Gastroesophageal sphincter (tissue), 4 donors: ENCODE measurements at regions not wholly inside any gene's neighbourhood (a gene's known extent, or its start where the extent isn't known, plus 50 kb on each side); places are given as distances from the start of the nearest gene placed in this dataset.

Experiments used
- ATAC-seq: fragments of 150-250 bp; one replicate; pipeline ENCODE4 v1.9.1; 2016; ENCODE audit warnings: mild to moderate bottlenecking, moderate library complexity
- H3K27ac ChIP-seq, 4 donors: fragments of 200-600 bp; sonication (generic) in 3 of 4; 1 replicate in 3 of 4; 2 replicates in 1 of 4; pipeline ENCODE4 v1.5.1; 2016 to 2019
- H3K27me3 ChIP-seq: fragments of 200-600 bp; sonication (generic); one replicate; pipeline ENCODE4 v1.5.1; 2019
- H3K36me3 ChIP-seq, 2 donors: fragments of 200-600 bp; sonication (generic); one replicate each; pipeline ENCODE4 v1.5.1; 2019; ENCODE audit warnings: control low read depth in 1 of 2
- H3K4me1 ChIP-seq, 3 donors: fragments of 200-600 bp; sonication (generic); 1 replicate in 2 of 3; 2 replicates in 1 of 3; pipeline ENCODE4 v1.5.1; 2016 to 2019; ENCODE audit warnings: control low read depth in 2 of 3
- H3K4me3 ChIP-seq, 2 donors: fragments of 200-600 bp; sonication (generic); one replicate each; pipeline ENCODE4 v1.5.1; 2019; ENCODE audit warnings: mild to moderate bottlenecking in 1 of 2, moderate library complexity in 1 of 2
- H3K9me3 ChIP-seq, 3 donors: fragments of 200-600 bp; sonication (generic); one replicate each; pipeline ENCODE4 v1.5.1; 2017 to 2019; ENCODE audit warnings: control low read depth in 2 of 3
- EP300 ChIP-seq: sonication (generic); formaldehyde crosslinking; IDR thresholded peaks from one replicate; pipeline ENCODE4 v1.6.1; 2017; ENCODE audit warnings: antibody characterized with exemption, mild to moderate bottlenecking
- POLR2A ChIP-seq, 2 donors: fragments of 450-650 bp; IDR thresholded peaks; one replicate each; pipeline ENCODE4 v1.6.1; 2017; ENCODE audit warnings: antibody characterized with exemption in 2 of 2, mild to moderate bottlenecking in 2 of 2, moderate library complexity in 1 of 2
- POLR2AphosphoS5 ChIP-seq: sonication (generic); formaldehyde crosslinking; IDR thresholded peaks from one replicate; pipeline ENCODE4 v1.6.1; 2017; ENCODE audit warnings: antibody characterized with exemption
- WGBS, 2 donors: methylation state at CpG; one replicate each; pipeline ENCODE4 v1.1.5; 2018; ENCODE audit warnings: low coverage in 1 of 2; 5-methylcytosine and 5-hydroxymethylcytosine counted together
- TF ChIP-seq, protein P1 (sequence below), 4 experiments: fragments of 200-600 bp in 2 of 4; fragments of 450-650 bp in 2 of 4; sonication (generic) in 1 of 4; IDR thresholded peaks; one replicate each; pipeline ENCODE4 v1.5.1; 2017 to 2019; ENCODE audit warnings: antibody characterized with exemption in 4 of 4, mild to moderate bottlenecking in 2 of 4, moderate library complexity in 2 of 4

DNA sequence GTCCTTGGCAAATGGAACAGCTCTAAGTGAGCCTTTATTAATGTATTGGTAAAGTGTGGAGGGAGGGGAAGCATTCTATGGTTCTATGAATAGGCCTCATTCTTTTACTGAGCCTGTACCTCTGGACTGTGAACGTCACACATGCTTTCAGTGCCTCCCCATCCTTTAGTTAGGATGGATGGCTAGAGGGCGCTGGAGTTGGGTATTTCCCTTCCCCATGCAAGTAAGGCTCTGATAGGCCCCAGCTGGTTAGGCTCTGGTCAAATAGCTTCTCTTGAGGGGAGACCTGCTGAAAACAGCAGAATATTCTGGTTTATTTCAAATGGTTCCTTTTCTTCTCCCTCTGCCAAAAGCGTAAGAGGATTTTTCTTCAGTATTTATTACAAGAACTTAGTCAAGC, 860.9 kb upstream of the MDGA2 start:
- no peak overlapping the region for H3K4me3 ChIP-seq
- H3K27ac ChIP-seq = no peak overlapping the region
- WGBS, 2 donors = 53% methylated on average over 2 of the region's 3 CpGs; no CpG with 5 or more reads in 1 of the 2 donors
- no peaks in the 10 kb centered on the region for H3K27me3 ChIP-seq
- peaks cover 0 to 7% (median 0%) of the 10 kb centered on the region in 3 donors for H3K9me3 ChIP-seq
- TF ChIP-seq, protein P1, sequence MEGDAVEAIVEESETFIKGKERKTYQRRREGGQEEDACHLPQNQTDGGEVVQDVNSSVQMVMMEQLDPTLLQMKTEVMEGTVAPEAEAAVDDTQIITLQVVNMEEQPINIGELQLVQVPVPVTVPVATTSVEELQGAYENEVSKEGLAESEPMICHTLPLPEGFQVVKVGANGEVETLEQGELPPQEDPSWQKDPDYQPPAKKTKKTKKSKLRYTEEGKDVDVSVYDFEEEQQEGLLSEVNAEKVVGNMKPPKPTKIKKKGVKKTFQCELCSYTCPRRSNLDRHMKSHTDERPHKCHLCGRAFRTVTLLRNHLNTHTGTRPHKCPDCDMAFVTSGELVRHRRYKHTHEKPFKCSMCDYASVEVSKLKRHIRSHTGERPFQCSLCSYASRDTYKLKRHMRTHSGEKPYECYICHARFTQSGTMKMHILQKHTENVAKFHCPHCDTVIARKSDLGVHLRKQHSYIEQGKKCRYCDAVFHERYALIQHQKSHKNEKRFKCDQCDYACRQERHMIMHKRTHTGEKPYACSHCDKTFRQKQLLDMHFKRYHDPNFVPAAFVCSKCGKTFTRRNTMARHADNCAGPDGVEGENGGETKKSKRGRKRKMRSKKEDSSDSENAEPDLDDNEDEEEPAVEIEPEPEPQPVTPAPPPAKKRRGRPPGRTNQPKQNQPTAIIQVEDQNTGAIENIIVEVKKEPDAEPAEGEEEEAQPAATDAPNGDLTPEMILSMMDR (IDR thresholded peaks at IDR 0.05) = no peak
- no peak for TF ChIP-seq EP300
- TF ChIP-seq POLR2AphosphoS5 = no peak
- no peak for TF ChIP-seq POLR2A (IDR thresholded peaks at IDR 0.05)
- no peaks in the 10 kb centered on the region for H3K36me3 ChIP-seq
- H3K4me1 ChIP-seq = no peaks in the 10 kb centered on the region
- no peak for ATAC-seq

DNA sequence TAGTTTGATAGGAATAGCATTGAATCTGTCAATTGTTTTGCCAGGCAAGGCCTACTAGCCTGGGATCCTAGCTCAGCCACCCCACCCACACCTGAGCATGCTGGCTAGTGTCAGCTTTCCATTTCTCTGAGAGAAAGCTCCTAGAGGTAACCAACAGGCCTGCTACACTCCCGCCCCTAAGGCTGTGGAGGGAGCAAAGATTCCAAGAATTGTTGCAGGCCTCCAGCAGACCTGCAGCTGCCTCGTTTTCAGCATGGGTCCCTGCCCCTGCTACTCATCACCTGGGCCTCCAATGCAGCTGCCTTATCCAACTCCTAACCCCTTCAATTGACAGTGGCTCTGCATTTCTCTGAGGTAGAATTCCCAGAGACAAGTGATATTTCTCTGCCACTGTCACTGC, 852.4 kb upstream of the MDGA2 start:
- no peak overlapping the region for H3K4me3 ChIP-seq
- H3K9me3 ChIP-seq = peaks cover 0 to 7% (median 0%) of the 10 kb centered on the region in 3 donors
- H3K36me3 ChIP-seq = no peaks in the 10 kb centered on the region
- TF ChIP-seq, protein P1 (IDR thresholded peaks at IDR 0.05) = no peak
- TF ChIP-seq POLR2A (IDR thresholded peaks at IDR 0.05) = no peak
- no peak for TF ChIP-seq EP300
- no peak for TF ChIP-seq POLR2AphosphoS5
- H3K4me1 ChIP-seq = no peaks in the 10 kb centered on the region
- no peak for ATAC-seq
- 40 to 54% methylated on average over 1 to 2 of the region's 2 CpGs for WGBS, 2 donors
- no peak overlapping the region for H3K27ac ChIP-seq
- no peaks in the 10 kb centered on the region for H3K27me3 ChIP-seq

DNA sequence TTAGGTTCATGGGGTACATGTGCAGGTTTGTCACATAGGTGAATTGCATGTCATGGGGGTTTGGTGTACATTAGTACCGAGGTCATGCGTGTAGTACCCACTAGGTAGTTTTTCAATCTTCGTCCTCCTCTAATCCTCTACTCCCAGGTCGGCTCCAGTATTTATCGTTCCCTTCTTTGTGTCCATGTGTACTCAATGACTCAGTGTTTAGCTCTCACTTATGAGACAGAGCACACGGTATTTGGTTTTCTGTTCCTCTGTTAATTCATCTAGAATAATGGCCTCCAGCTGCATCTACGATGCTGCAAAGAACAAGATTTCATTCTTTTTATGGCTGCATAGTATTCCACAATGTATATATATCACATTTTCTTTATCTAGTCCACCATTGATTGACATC, 850.9 kb upstream of the MDGA2 start:
- Histone ChIP-seq H3K9me3 (no peaks in the 10 kb centered on the region), H3K27me3 (no peaks in the 10 kb centered on the region), H3K4me1 (no peaks in the 10 kb centered on the region), H3K27ac (no peak overlapping the region), H3K4me3 (no peak overlapping the region), H3K36me3 (no peaks in the 10 kb centered on the region)
- ATAC-seq = no peak
- no peak for TF ChIP-seq POLR2AphosphoS5
- TF ChIP-seq POLR2A (IDR thresholded peaks at IDR 0.05) = no peak
- TF ChIP-seq EP300 = no peak
- TF ChIP-seq, protein P1 (IDR thresholded peaks at IDR 0.05) = no peak
- WGBS, 2 donors = 56 to 78% methylated on average over 4 to 7 of the region's 7 CpGs

DNA sequence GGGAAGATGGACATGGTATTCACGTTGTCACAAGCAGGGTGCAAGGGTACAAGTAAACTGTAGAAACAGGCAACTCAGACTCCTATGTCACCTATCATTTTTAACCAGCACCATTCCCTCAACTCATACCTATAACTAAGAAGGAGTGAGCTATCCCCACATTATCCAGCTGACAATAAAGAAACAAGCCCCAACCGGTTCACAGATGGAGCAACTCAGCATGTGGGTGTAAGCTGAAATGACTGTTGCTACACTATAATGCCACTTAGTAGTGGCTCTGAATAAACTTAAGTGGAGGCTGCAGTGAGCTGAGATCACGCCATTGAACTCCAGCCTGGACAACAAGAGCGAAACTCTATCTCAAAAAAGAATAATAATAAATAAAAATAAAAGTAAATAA, 829.5 kb upstream of the MDGA2 start:
- no peaks in the 10 kb centered on the region for H3K27me3 ChIP-seq
- no peak for ATAC-seq
- no peak for TF ChIP-seq EP300
- TF ChIP-seq, protein P1 (IDR thresholded peaks at IDR 0.05) = no peak
- TF ChIP-seq POLR2A (IDR thresholded peaks at IDR 0.05) = no peak
- TF ChIP-seq POLR2AphosphoS5 = no peak
- no peaks in the 10 kb centered on the region for H3K36me3 ChIP-seq
- H3K9me3 ChIP-seq = no peaks in the 10 kb centered on the region
- no peaks in the 10 kb centered on the region for H3K4me1 ChIP-seq
- WGBS, 2 donors = 66 to 86% methylated on average over 1 to 4 of the region's 4 CpGs
- no peak overlapping the region for H3K4me3 ChIP-seq
- H3K27ac ChIP-seq = no peak overlapping the region

DNA sequence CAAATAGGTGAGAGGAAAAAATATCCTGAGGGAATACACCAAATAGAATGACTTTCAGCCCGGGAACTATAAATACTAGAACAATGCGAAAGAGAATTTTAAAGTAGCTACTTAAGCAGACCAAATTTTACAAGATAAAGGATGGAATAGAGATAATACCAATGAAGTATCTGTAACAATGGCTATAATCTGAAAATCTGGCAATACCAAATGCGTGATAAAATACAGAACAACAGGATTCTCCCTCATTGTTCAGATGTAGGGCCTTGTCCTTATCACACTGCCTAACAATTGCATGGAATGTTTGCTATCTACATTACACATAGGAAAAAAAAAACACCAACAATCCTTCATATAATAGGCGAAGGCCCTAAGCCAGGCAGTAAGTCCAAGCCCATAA, 815.4 kb upstream of the MDGA2 start:
- Histone ChIP-seq H3K36me3 (no peaks in the 10 kb centered on the region), H3K27ac (no peak overlapping the region), H3K9me3 (no peaks in the 10 kb centered on the region), H3K4me1 (no peaks in the 10 kb centered on the region), H3K27me3 (no peaks in the 10 kb centered on the region), H3K4me3 (no peak overlapping the region)
- WGBS, 2 donors = 88% methylated on average over 2 to 4 of the region's 4 CpGs
- no peak for ATAC-seq
- TF ChIP-seq POLR2AphosphoS5 = no peak
- TF ChIP-seq, protein P1 (IDR thresholded peaks at IDR 0.05) = no peak
- no peak for TF ChIP-seq POLR2A (IDR thresholded peaks at IDR 0.05)
- no peak for TF ChIP-seq EP300
